ENCODE measurements at regions not wholly inside any gene's neighbourhood (a gene's known extent, or its start where the extent isn't known, plus 50 kb on each side); places are given as distances from the start of the nearest gene placed in this dataset.

DNA sequence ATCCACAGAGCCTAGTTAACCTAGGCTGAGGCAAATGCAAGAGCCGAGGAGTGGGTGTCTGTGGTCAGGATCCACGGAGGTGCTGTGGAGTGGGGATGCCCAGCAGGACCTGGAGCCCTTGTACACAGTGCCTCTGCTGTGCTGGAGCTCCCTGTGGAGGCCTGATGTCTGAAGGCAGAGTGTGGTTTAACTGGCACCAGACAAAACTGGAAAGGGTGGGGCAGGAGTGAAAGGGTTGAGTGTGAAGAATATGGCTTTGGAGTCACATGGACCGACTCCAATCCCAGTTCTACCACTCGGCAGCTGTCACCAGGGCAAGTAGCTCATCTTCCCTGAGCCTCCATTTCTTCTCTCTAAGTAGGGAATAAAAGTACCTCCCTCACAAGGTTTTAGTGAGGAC is 60.3 kb upstream of the GPR12 start:
- ATAC-seq (no peak), DNase-seq (ENCODE audit: low read depth, low spot score) (no peak)
- no peaks in the 10 kb centered on the region for H3K4me1 ChIP-seq (ENCODE audit: control insufficient read depth in 1 of 2, insufficient read depth in 2 of 2, low read length in 2 of 2)
- H3K27ac ChIP-seq (ENCODE audit: low read depth, low read length) = no peak overlapping the region
- no TSS peak for BruUV-seq (replicated peaks)
- H3K9me3 ChIP-seq (ENCODE audit: control insufficient read depth in 1 of 2, insufficient read depth in 1 of 2, low read depth in 1 of 2, low read length in 2 of 2) = no peaks in the 10 kb centered on the region
- intact Hi-C loops (cut with micrococcal nuclease) = no loop called here
- H3K27me3 ChIP-seq (ENCODE audit: insufficient read depth, low read length) = peaks cover 59% of the 10 kb centered on the region; the same call in 1 of the 2 replicates
- no peaks in the 10 kb centered on the region for H3K9me2 ChIP-seq (ENCODE audit: insufficient read depth)
- H3K9ac ChIP-seq (ENCODE audit: low read length) = no peak overlapping the region
- H4K20me1 ChIP-seq (ENCODE audit: insufficient read depth) = no peaks in the 10 kb centered on the region
- ChIA-PET POLR2A (no interaction called here), CTCF (no interaction called here), RAD21 (ENCODE audit: low non-redundant PET in 1 of 2, low total read pairs in 2 of 2, uncharacterized antibody in 2 of 2, unreplicated experiment in 2 of 2) (no interaction called here)
- no peak overlapping the region for H3K4me2 ChIP-seq (ENCODE audit: low read length)
- H3K36me3 ChIP-seq (ENCODE audit: control insufficient read depth in 1 of 2, insufficient read depth in 2 of 2, low read length in 2 of 2) = no peaks in the 10 kb centered on the region
- TF ChIP-seq CBX3 (IDR thresholded peaks at IDR 0.05; ENCODE audit: low read depth) = no peak
- no peak for TF ChIP-seq ZNF274 (IDR thresholded peaks at IDR 0.05; ENCODE audit: low read depth, low read length)
- TF ChIP-seq JUND (IDR thresholded peaks at IDR 0.05) = no peak
- no peak for TF ChIP-seq EZH2 (IDR thresholded peaks at IDR 0.05)
- no peak for TF ChIP-seq SRF (IDR thresholded peaks at IDR 0.05; ENCODE audit: low read depth)
- TF ChIP-seq ELF1 (IDR thresholded peaks at IDR 0.05; ENCODE audit: borderline replicate concordance, low read depth) = no peak
- TF ChIP-seq SP1 (IDR thresholded peaks at IDR 0.05; ENCODE audit: low read depth) = no peak
- TF ChIP-seq, protein P1, sequence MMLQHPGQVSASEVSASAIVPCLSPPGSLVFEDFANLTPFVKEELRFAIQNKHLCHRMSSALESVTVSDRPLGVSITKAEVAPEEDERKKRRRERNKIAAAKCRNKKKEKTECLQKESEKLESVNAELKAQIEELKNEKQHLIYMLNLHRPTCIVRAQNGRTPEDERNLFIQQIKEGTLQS (IDR thresholded peaks at IDR 0.05) = no peak
- TF ChIP-seq, protein P2, sequence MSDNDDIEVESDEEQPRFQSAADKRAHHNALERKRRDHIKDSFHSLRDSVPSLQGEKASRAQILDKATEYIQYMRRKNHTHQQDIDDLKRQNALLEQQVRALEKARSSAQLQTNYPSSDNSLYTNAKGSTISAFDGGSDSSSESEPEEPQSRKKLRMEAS (IDR thresholded peaks at IDR 0.05) = no peak
- H2AFZ ChIP-seq (ENCODE audit: low read depth, low read length, poor library complexity, severe bottlenecking) = no peak overlapping the region
- H3K79me2 ChIP-seq (ENCODE audit: insufficient read depth, low read length) = no peaks in the 10 kb centered on the region
- H3K4me3 ChIP-seq (replicated peaks in 1 of 2; ENCODE audit: low read depth in 1 of 2, low read length in 2 of 2) = no peak overlapping the region

DNA sequence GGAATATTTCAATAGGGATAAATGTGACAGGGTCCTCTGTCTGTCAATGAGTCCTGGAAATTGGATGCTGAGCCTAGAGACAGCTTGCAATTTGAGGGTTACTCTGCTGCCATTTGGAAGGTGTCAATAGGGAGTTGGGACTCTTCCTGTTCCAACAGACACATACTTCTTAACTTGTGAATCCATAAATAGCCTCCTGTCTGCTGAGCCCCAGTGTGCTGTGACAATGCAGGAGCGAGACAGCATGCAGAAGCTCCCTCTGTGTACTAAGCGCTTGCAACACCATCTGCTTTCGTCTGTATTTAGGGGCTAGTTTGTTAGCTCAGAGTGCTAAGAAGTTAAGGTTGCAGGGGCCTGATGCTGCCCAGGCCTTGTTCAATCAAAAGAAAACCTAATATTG is 58.5 kb upstream of the GPR12 start:
- H4K20me1 ChIP-seq (ENCODE audit: insufficient read depth) = no peaks in the 10 kb centered on the region
- no peak for ATAC-seq
- no peak overlapping the region for H2AFZ ChIP-seq (ENCODE audit: low read depth, low read length, poor library complexity, severe bottlenecking)
- no peak overlapping the region for H3K27ac ChIP-seq (ENCODE audit: low read depth, low read length)
- no peak overlapping the region for H3K4me2 ChIP-seq (ENCODE audit: low read length)
- H3K9me3 ChIP-seq (ENCODE audit: control insufficient read depth in 1 of 2, insufficient read depth in 1 of 2, low read depth in 1 of 2, low read length in 2 of 2) = no peaks in the 10 kb centered on the region
- H3K9me2 ChIP-seq (ENCODE audit: insufficient read depth) = no peaks in the 10 kb centered on the region
- no TSS peak for BruUV-seq (replicated peaks)
- ChIA-PET POLR2A (no interaction called here), RAD21 (ENCODE audit: low non-redundant PET in 1 of 2, low total read pairs in 2 of 2, uncharacterized antibody in 2 of 2, unreplicated experiment in 2 of 2) (no interaction called here), CTCF (no interaction called here)
- no peak for DNase-seq (ENCODE audit: low read depth, low spot score)
- intact Hi-C loops (cut with micrococcal nuclease) = no loop called here
- H3K9ac ChIP-seq (ENCODE audit: low read length) = no peak overlapping the region
- no peaks in the 10 kb centered on the region for H3K79me2 ChIP-seq (ENCODE audit: insufficient read depth, low read length)
- no peak overlapping the region for H3K4me3 ChIP-seq (replicated peaks in 1 of 2; ENCODE audit: low read depth in 1 of 2, low read length in 2 of 2)
- H3K4me1 ChIP-seq (ENCODE audit: control insufficient read depth in 1 of 2, insufficient read depth in 2 of 2, low read length in 2 of 2) = no peaks in the 10 kb centered on the region
- no peaks in the 10 kb centered on the region for H3K36me3 ChIP-seq (ENCODE audit: control insufficient read depth in 1 of 2, insufficient read depth in 2 of 2, low read length in 2 of 2)
- peaks cover 72% of the 10 kb centered on the region; the same call in 1 of the 2 replicates for H3K27me3 ChIP-seq (ENCODE audit: insufficient read depth, low read length)
- TF ChIP-seq ZFX (IDR thresholded peaks at IDR 0.05) = no peak
- no peak for TF ChIP-seq POLR2AphosphoS5 (IDR thresholded peaks at IDR 0.05; ENCODE audit: low read depth, low read length)
- TF ChIP-seq, protein P3, sequence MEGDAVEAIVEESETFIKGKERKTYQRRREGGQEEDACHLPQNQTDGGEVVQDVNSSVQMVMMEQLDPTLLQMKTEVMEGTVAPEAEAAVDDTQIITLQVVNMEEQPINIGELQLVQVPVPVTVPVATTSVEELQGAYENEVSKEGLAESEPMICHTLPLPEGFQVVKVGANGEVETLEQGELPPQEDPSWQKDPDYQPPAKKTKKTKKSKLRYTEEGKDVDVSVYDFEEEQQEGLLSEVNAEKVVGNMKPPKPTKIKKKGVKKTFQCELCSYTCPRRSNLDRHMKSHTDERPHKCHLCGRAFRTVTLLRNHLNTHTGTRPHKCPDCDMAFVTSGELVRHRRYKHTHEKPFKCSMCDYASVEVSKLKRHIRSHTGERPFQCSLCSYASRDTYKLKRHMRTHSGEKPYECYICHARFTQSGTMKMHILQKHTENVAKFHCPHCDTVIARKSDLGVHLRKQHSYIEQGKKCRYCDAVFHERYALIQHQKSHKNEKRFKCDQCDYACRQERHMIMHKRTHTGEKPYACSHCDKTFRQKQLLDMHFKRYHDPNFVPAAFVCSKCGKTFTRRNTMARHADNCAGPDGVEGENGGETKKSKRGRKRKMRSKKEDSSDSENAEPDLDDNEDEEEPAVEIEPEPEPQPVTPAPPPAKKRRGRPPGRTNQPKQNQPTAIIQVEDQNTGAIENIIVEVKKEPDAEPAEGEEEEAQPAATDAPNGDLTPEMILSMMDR (IDR thresholded peaks at IDR 0.05 in 2 of 3, conservative IDR thresholded peaks at IDR 0.05 in 1 of 3; ENCODE audit: borderline replicate concordance in 1 of 3, insufficient read depth in 1 of 3, low read depth in 2 of 3, low read length in 2 of 3) = no peak
- TF ChIP-seq EGR1 (IDR thresholded peaks at IDR 0.05; ENCODE audit: low read depth) = no peak
- no peak for TF ChIP-seq EZH2 (IDR thresholded peaks at IDR 0.05)
- TF ChIP-seq ELF1 (IDR thresholded peaks at IDR 0.05; ENCODE audit: borderline replicate concordance, low read depth) = no peak
- TF ChIP-seq JUND (IDR thresholded peaks at IDR 0.05) = no peak
- TF ChIP-seq YY1 (IDR thresholded peaks at IDR 0.05; ENCODE audit: extremely low read depth, insufficient replicate concordance, low read depth, low read length) = no peak
- no peak for TF ChIP-seq TCF7L2 (IDR thresholded peaks at IDR 0.05; ENCODE audit: borderline replicate concordance, extremely low read depth, insufficient read depth, insufficient read length)
- TF ChIP-seq RAD21 (IDR thresholded peaks at IDR 0.05; ENCODE audit: low read depth) = no peak
- no peak for TF ChIP-seq CEBPB (IDR thresholded peaks at IDR 0.05; ENCODE audit: low read depth)
- TF ChIP-seq, protein P1 (IDR thresholded peaks at IDR 0.05) = no peak
- no peak for TF ChIP-seq CBX3 (IDR thresholded peaks at IDR 0.05; ENCODE audit: low read depth)
